H1 (cell line): ENCODE measurements at regions not wholly inside any gene's neighbourhood (a gene's known extent, or its start where the extent isn't known, plus 50 kb on each side); places are given as distances from the start of the nearest gene placed in this dataset.

Source experiments
- CTCF ChIA-PET: fragments of 300-600 bp; sonication (Branson Sonifier 250); formaldehyde crosslinking; loops from one replicate; lab custom pipeline; 2021; ENCODE audit not compliant: partially characterized antibody; lab: Charles Lee
- POLR2A ChIA-PET: fragments of 300-600 bp; sonication (Branson Sonifier 250); formaldehyde crosslinking; loops from one replicate; lab custom pipeline; 2021; ENCODE audit warnings: inconsistent platforms; ENCODE audit not compliant: partially characterized antibody; lab: Charles Lee
- DNase-seq, 2 experiments: peaks; one replicate each; pipeline versions ENCODE4 v3.0.0 to v3.0.0-alpha.2; 2010 to 2022; ENCODE audit warnings: low spot score in 2 of 2, low read depth in 1 of 2, mixed read lengths in 1 of 2
- FAIRE-seq: peaks from 2 replicates; lab custom pipeline; 2011; peaks lifted over from hg19 to GRCh38; lab: Jason Lieb, UNC
- H2AFZ ChIP-seq: 2 replicates; pipeline ENCODE4 v1.8.1; 2012; ENCODE audit warnings: low read length, inconsistent platforms
- H2AK5ac ChIP-seq: 2 replicates; pipeline ENCODE4 v1.6.1; 2013; ENCODE audit warnings: low read depth, low read length
- H2BK120ac ChIP-seq: replicated peaks from 2 replicates; pipeline ENCODE3; 2013; ENCODE audit warnings: low read depth, low read length, inconsistent platforms
- H2BK12ac ChIP-seq: 2 replicates; pipeline ENCODE4 v1.6.1; 2013; ENCODE audit warnings: low read depth, low read length
- H2BK15ac ChIP-seq: 2 replicates; pipeline ENCODE4 v1.6.1; 2013; ENCODE audit warnings: low read length
- H2BK20ac ChIP-seq: 2 replicates; pipeline ENCODE4 v1.6.1; 2013; ENCODE audit warnings: low read length
- H2BK5ac ChIP-seq: 2 replicates; pipeline ENCODE4 v1.6.1; 2013; ENCODE audit warnings: low read depth, low read length
- H3K14ac ChIP-seq: 2 replicates; pipeline ENCODE4 v1.6.1; 2013; ENCODE audit warnings: inconsistent platforms; ENCODE audit not compliant: insufficient read length
- H3K18ac ChIP-seq: 2 replicates; pipeline ENCODE4 v1.6.1; 2013; ENCODE audit warnings: low read length; ENCODE audit errors: extremely low read depth
- H3K23ac ChIP-seq: 2 replicates; pipeline ENCODE4 v1.6.1; 2013; ENCODE audit warnings: inconsistent platforms; ENCODE audit not compliant: insufficient read length
- H3K23me2 ChIP-seq: 2 replicates; pipeline ENCODE4 v1.6.1; 2013; ENCODE audit warnings: low read depth, low read length
- H3K27ac ChIP-seq: 2 replicates; pipeline ENCODE4 v1.6.1; 2011; ENCODE audit warnings: low read depth, low read length, inconsistent platforms
- H3K27me3 ChIP-seq, 4 experiments: replicated peaks in 1 of 4; 1 replicate in 1 of 4; 2 replicates in 3 of 4; pipeline versions ENCODE4 v1.6.1 to v1.8.1; 2011 to 2013; ENCODE audit warnings: low read length in 3 of 4, mild to moderate bottlenecking in 3 of 4, inconsistent platforms in 2 of 4, mixed read lengths in 2 of 4, moderate library complexity in 1 of 4; ENCODE audit not compliant: control insufficient read depth in 3 of 4, insufficient read depth in 3 of 4; ENCODE audit errors: extremely low read depth in 1 of 4
- H3K36me3 ChIP-seq, 4 experiments: 2 replicates each; pipeline versions ENCODE4 v1.6.1 to v1.8.1; 2011 to 2013; ENCODE audit warnings: mild to moderate bottlenecking in 4 of 4, low read length in 3 of 4, moderate library complexity in 2 of 4, control low read depth in 1 of 4, inconsistent platforms in 1 of 4; ENCODE audit not compliant: insufficient read depth in 4 of 4, control insufficient read depth in 2 of 4
- H3K4ac ChIP-seq: replicated peaks from 2 replicates; pipeline ENCODE3; 2013; ENCODE audit warnings: low read length, low read depth, mixed read lengths, inconsistent platforms; ENCODE audit not compliant: insufficient read length
- H3K4me1 ChIP-seq, 4 experiments: replicated peaks in 1 of 4; 1 replicate in 1 of 4; 2 replicates in 3 of 4; pipeline versions ENCODE4 v1.6.1 to v1.8.1; 2011 to 2013; ENCODE audit warnings: low read length in 3 of 4, inconsistent platforms in 2 of 4, mixed read lengths in 1 of 4; ENCODE audit not compliant: insufficient read depth in 4 of 4, control insufficient read depth in 3 of 4
- H3K4me2 ChIP-seq, 2 experiments: 2 replicates each; pipeline versions ENCODE4 v1.6.1 to v1.8.1; 2011 to 2013; ENCODE audit warnings: low read depth in 2 of 2, low read length in 2 of 2, control low read depth in 1 of 2, inconsistent platforms in 1 of 2, mild to moderate bottlenecking in 1 of 2; ENCODE audit not compliant: insufficient read depth in 1 of 2
- H3K4me3 ChIP-seq, 4 experiments: fragments of 200-600, 300-600 bp in 1 of 4; sonication (generic), shearing (Covaris generic), sonication (Bioruptor Twin) in 1 of 4; 2 replicates each; pipeline versions ENCODE4 v1.5.1 to v1.8.1; 2011 to 2016; ENCODE audit warnings: low read length in 4 of 4, low read depth in 3 of 4, control low read depth in 2 of 4, inconsistent platforms in 2 of 4, mild to moderate bottlenecking in 2 of 4, mixed read lengths in 1 of 4, moderate library complexity in 1 of 4; ENCODE audit not compliant: insufficient read depth in 2 of 4; ENCODE audit errors: extremely low read depth in 1 of 4
- H3K56ac ChIP-seq: replicated peaks from 2 replicates; pipeline ENCODE3; 2013; ENCODE audit warnings: low read depth, mild to moderate bottlenecking, mixed read lengths, low read length, inconsistent platforms; ENCODE audit not compliant: insufficient read length
- H3K79me1 ChIP-seq: 2 replicates; pipeline ENCODE4 v1.6.1; 2013; ENCODE audit warnings: low read depth, low read length, control low read depth
- H3K79me2 ChIP-seq, 2 experiments: 2 replicates each; pipeline versions ENCODE4 v1.6.1 to v1.8.1; 2012 to 2013; ENCODE audit warnings: low read length in 2 of 2, mild to moderate bottlenecking in 2 of 2, inconsistent platforms in 1 of 2; ENCODE audit not compliant: insufficient read depth in 2 of 2, control insufficient read depth in 1 of 2
- H3K9ac ChIP-seq, 4 experiments: replicated peaks in 1 of 4; 1 replicate in 1 of 4; 2 replicates in 3 of 4; pipeline versions ENCODE4 v1.6.1 to v1.8.1; 2011 to 2013; ENCODE audit warnings: low read depth in 3 of 4, low read length in 3 of 4, control low read depth in 2 of 4, mild to moderate bottlenecking in 2 of 4, moderate library complexity in 2 of 4, inconsistent platforms in 1 of 4; ENCODE audit errors: extremely low read depth in 1 of 4
- H3K9me3 ChIP-seq, 2 experiments: 2 replicates each; pipeline versions ENCODE4 v1.6.1 to v1.8.1; 2012 to 2013; ENCODE audit warnings: mild to moderate bottlenecking in 2 of 2, moderate library complexity in 2 of 2, control low read depth in 1 of 2, inconsistent platforms in 1 of 2, low read depth in 1 of 2, low read length in 1 of 2, mixed read lengths in 1 of 2; ENCODE audit not compliant: insufficient read depth in 2 of 2
- H4K20me1 ChIP-seq, 2 experiments: replicated peaks in 1 of 2; 2 replicates each; pipeline versions ENCODE3 to v1.8.1; 2011 to 2013; ENCODE audit warnings: inconsistent platforms in 2 of 2, low read length in 2 of 2, mild to moderate bottlenecking in 1 of 2; ENCODE audit not compliant: insufficient read depth in 2 of 2, control insufficient read depth in 1 of 2
- H4K5ac ChIP-seq: 2 replicates; pipeline ENCODE4 v1.6.1; 2013; ENCODE audit warnings: low read length, low read depth, mixed read lengths, inconsistent platforms; ENCODE audit not compliant: insufficient read length
- H4K8ac ChIP-seq: 2 replicates; pipeline ENCODE4 v1.8.0; 2013; ENCODE audit warnings: mild to moderate bottlenecking, moderate library complexity, low read length, inconsistent platforms; ENCODE audit not compliant: insufficient read depth; ENCODE audit errors: extremely low read depth
- H4K91ac ChIP-seq: replicated peaks from 2 replicates; pipeline ENCODE3; 2013; ENCODE audit warnings: low read length, mixed read lengths, inconsistent platforms; ENCODE audit not compliant: insufficient read length
- GABPA ChIP-seq: IDR thresholded peaks from 2 replicates; pipeline ENCODE4 v1.6.1; 2011; ENCODE audit warnings: mild to moderate bottlenecking, low read length, moderate library complexity, borderline replicate concordance; ENCODE audit not compliant: insufficient read depth
- SIN3A ChIP-seq, 2 experiments: IDR thresholded peaks in 1 of 2; conservative IDR thresholded peaks in 1 of 2; 2 replicates each; pipeline ENCODE4 v1.6.1; 2011 to 2012; ENCODE audit warnings: low read length in 2 of 2, improper control_type of control experiment in 1 of 2, low read depth in 1 of 2, mild to moderate bottlenecking in 1 of 2
- WGBS, 2 experiments: shearing (Covaris generic) in 1 of 2; methylation state at CpG; one replicate each; pipeline versions ENCODE4 v1.1.6 to v1.1.7; 2013 to 2015; ENCODE audit warnings: low lambda C conversion rate in 2 of 2, mixed read lengths in 2 of 2, inconsistent platforms in 1 of 2, low coverage in 1 of 2, missing lambda C conversion rate in 1 of 2; ENCODE audit not compliant: insufficient replicate concordance in 2 of 2, insufficient coverage in 1 of 2, insufficient read length in 1 of 2; ENCODE audit errors: extremely low coverage in 1 of 2, missing lambda C conversion rate in 1 of 2; 5-methylcytosine and 5-hydroxymethylcytosine counted together

DNA sequence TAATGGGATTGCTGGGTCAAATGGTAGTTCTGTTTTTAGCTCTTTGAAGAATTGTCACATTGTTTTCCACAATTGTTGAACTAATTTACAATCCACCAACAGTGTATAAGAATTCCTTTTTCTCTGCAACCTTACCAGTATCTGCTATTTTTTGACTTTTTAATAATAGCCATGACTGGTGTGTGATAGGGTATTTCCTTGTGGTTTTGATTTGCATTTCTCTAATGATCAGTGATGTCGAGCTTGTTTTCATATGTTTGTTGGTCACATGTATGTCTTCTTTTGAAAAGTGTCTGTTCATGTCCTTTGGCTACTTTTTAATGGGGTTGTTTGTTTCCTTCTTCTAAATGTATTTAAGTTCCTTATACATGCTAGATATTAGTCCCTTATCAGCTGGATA is 322.3 kb downstream of the CDH2 start:
- Histone ChIP-seq H3K56ac (no peak overlapping the region), H2BK5ac (no peak overlapping the region), H3K4me1 (no peaks in the 10 kb centered on the region), H3K9me3 (no peaks in the 10 kb centered on the region), H2BK20ac (no peak overlapping the region), H3K79me1 (no peaks in the 10 kb centered on the region), H2BK120ac (no peak overlapping the region), H3K23me2 (no peaks in the 10 kb centered on the region), H3K27ac (no peak overlapping the region), H3K36me3 (no peaks in the 10 kb centered on the region), H3K18ac (no peak overlapping the region), H3K4ac (no peak overlapping the region), H4K20me1 (no peaks in the 10 kb centered on the region), H3K9ac (no peak overlapping the region), H4K8ac (no peak overlapping the region)
- CTCF ChIA-PET, result interaction anchor here (1.1 kb wide), 1 partner anchor 249 kb away, joined by 3 read pairs; no protein-coding TSS in a partner anchor
- no peak for TF ChIP-seq GABPA
- no peak for TF ChIP-seq SIN3A (conservative IDR thresholded peaks at IDR 0.05 in 1 of 2, IDR thresholded peaks at IDR 0.05 in 1 of 2; ENCODE audit: low read depth in 1 of 2, low read length in 2 of 2)
- TF ChIP-seq, all 59 proteins: peak for 0
- FAIRE-seq, result no peak
- POLR2A ChIA-PET, result no interaction called here
- no peak for DNase-seq
- Histone ChIP-seq H2BK12ac (no peak overlapping the region), H3K79me2 (no peaks in the 10 kb centered on the region), H4K5ac (no peak overlapping the region), H2AFZ (no peak overlapping the region), H3K4me2 (no peak overlapping the region), H2AK5ac (no peak overlapping the region), H3K27me3 (no peaks in the 10 kb centered on the region), H3K23ac (no peak overlapping the region), H3K14ac (no peak overlapping the region), H4K91ac (no peak overlapping the region), H2BK15ac (no peak overlapping the region), H3K4me3 (no peak overlapping the region)
- WGBS, 2 experiments, result 82% methylated on average over 1 of the region's 1 CpG; no CpG with 5 or more reads in 1 of the 2 experiments
